Fibroblast of pulmonary artery (primary cell): ENCODE measurements at regions not wholly inside any gene's neighbourhood (a gene's known extent, or its start where the extent isn't known, plus 50 kb on each side); places are given as distances from the start of the nearest gene placed in this dataset.

Experiments used
- DNase-seq: peaks from one replicate; pipeline ENCODE4 v3.0.0-alpha.2; 2010; ENCODE audit warnings: low read depth
- H3K4me3 ChIP-seq: replicated peaks from 2 replicates; pipeline ENCODE4 v1.5.1; 2011; ENCODE audit warnings: low read depth, mild to moderate bottlenecking, control low read depth, low read length, moderate library complexity
- CTCF ChIP-seq: IDR thresholded peaks from 2 replicates; pipeline ENCODE4 v1.5.1; 2011; ENCODE audit warnings: mild to moderate bottlenecking, control low read depth, low read length, inconsistent platforms; ENCODE audit errors: missing control alignments

- no peak for TF ChIP-seq CTCF
- no peak overlapping the region for H3K4me3 ChIP-seq
- no peak for DNase-seq
These were observed 597.2 kb downstream of the LRRC70 start for GRCh38 chr5:63175850-63176249.

DNA sequence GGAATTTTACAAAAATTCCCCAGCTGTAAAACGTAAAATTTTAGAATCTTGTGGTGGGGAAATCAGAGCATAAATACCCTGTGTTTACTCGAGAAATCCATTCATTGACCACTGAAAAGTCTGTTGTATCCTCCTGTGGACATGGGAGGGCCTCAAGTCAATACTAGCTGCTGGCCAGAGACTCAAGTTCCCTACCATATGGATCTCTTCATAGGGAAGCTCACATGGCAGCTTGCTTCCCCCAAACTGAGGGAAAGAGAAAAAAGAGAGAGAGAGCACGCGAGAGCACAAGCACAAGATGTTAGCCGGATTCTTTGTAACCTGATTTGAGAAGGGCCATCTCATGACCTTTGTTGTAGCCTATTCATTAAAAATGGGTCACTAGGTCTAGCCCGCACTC lies 591.9 kb downstream of the LRRC70 start:
- no peak overlapping the region for H3K4me3 ChIP-seq
- no peak for DNase-seq
- no peak for TF ChIP-seq CTCF

DNA sequence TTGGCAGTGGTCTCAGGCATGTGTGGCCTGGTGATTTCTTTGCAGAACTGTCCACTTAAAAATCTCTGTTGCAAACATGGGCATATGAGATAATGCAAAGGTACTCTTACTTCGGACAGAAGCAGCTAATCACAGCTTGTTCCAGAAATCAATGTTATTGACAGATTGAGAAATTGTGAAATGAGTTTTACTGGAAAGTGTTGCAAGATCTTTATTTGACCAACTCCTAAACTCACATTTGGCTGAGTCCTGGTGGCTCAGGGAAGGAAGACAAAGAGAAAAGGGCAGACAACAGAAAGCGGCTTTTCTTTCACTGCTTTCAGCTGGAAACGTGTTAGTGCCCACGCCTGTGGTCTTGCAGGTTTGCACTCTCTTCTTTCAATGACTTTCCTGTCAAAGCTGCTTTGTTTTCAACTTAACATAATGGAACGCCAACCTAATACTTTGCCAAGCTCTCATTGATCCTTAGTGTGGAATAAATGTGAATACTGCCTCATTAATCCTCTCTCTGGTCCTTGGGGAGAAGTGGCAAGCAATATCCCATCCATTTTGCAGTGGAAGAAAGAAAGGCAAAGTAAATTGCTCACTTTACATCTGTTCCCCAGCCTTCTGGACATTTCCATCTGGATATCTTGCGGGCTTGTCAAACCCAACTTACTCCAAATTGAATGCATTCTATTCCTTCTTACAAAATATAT lies 586.4 kb downstream of the LRRC70 start:
- no peak overlapping the region for H3K4me3 ChIP-seq
- DNase-seq = no peak
- TF ChIP-seq CTCF = no peak

DNA sequence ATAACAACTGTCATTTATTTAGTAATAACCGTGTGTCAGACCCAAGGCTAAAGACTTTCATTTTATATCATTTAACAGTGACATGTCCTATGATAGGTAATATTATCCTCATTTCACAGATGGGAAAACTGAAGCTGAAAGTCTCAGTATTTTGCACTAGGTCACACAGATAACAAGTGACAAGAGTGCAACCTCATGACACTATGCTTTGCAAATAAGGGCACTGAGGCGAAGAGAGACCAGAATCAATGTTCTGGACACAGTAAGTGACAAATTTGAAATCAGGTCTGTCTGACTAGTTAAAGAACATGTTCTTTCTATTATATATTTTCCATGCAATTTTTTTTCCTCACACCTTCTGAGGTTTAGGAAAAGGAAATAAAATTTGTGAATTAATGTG lies 585.7 kb downstream of the LRRC70 start:
- no peak overlapping the region for H3K4me3 ChIP-seq
- DNase-seq = no peak
- TF ChIP-seq CTCF = no peak

DNA sequence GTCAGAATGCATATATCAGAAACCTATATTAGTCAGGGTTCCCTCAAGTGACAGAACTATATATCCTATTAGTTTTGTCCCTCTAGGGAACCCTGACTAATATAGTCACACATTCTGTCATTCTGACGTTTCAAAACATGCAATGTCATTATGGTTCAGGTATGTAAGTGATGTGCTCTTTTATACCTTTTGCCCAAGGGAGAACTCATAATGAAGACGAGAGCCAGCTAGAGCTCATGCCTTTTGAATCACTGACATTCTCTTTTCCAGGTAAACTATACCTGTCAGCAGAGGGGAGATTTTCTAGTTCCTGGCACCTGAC lies 576.7 kb downstream of the LRRC70 start:
- TF ChIP-seq CTCF = no peak
- H3K4me3 ChIP-seq = no peak overlapping the region
- DNase-seq = no peak

DNA sequence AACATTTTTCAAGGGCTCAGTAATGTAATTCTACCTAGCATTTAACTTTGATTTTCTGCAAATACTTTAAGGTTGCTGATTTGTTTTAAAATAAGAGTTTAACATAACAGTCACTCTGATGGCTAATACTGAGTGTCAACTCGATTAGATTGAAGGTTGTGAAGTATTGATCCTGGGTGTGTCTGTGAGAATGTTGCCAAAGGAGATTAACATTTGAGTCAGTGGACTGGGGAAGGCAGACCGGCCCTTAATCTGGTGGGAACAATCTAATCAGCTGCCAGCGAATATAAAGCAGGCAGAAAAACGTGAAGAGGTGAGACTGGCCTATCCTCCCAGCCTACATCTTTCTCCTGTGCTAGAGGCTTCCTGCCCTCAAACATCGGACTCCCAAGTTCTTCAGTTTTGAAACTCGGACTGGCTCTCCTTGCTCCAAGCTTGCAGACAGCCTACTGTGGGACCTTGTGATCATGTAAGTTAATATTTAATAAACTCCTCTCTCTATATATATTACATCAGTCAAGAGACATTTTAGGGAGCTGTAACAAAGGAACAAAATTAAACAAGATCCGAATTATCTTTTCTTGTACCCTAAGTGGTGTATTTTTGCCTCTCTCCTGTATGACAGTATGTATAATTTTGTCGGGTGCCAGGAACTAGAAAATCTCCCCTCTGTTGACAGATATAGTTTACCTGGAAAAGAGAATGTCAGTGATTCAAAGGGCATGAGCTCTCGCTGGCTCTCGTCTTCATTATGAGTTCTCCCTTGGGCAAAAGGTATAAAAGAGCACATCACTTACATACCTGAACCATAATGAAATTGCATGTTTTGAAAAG lies 576.1 kb downstream of the LRRC70 start:
- H3K4me3 ChIP-seq = no peak overlapping the region
- DNase-seq = no peak
- no peak for TF ChIP-seq CTCF
